T-helper 1 cell treated with Interleukin-12 subunit alpha and Interleukin-12 subunit beta and Interleukin-4 antibody, amounts not matched to agents 30 μg/mL and 1 μg/mL, for 36 hours (primary cell): ENCODE measurements at regions not wholly inside any gene's neighbourhood (a gene's known extent, or its start where the extent isn't known, plus 50 kb on each side); places are given as distances from the start of the nearest gene placed in this dataset.

Experiments used
- H3K27ac Mint-ChIP-seq: one replicate; pipeline ENCODE4 v1.8.0; 2021; ENCODE audit warnings: mild to moderate bottlenecking, mixed read lengths
- H3K27me3 Mint-ChIP-seq: one replicate; pipeline ENCODE4 v1.8.0; 2021; ENCODE audit warnings: low read depth, mixed read lengths
- H3K36me3 Mint-ChIP-seq: one replicate; pipeline ENCODE4 v1.8.0; 2021; ENCODE audit warnings: low read depth, mixed read lengths
- H3K4me1 Mint-ChIP-seq: one replicate; pipeline ENCODE4 v1.8.0; 2021; ENCODE audit warnings: low read depth, mixed read lengths
- H3K4me3 Mint-ChIP-seq: one replicate; pipeline ENCODE4 v1.8.0; 2021; ENCODE audit warnings: mild to moderate bottlenecking, moderate library complexity, mixed read lengths
- H3K9me3 Mint-ChIP-seq: one replicate; pipeline ENCODE4 v1.8.0; 2021; ENCODE audit warnings: mixed read lengths

DNA sequence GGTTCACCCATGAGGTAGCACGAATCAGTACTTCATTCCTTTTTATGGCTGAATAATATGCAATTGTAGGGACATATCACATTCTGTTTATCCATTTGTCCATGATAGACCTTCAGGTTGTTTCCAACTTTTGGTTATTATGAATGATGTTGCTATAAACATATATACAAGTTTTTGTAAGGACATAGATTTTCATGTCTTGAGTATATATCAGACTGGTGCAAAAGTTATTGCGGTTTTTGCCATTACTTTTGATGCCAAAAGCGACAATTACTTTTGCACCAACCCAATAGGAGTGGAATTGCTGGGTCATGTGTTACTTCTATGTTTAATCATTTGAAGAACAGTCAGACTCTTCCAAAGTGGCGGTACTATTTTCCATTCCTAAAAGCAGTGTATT lies 361.5 kb downstream of the RPS24 start:
- no peaks in the 10 kb centered on the region for H3K36me3 Mint-ChIP-seq
- no peak overlapping the region for H3K27ac Mint-ChIP-seq
- peaks cover 3% of the 10 kb centered on the region for H3K4me1 Mint-ChIP-seq

DNA sequence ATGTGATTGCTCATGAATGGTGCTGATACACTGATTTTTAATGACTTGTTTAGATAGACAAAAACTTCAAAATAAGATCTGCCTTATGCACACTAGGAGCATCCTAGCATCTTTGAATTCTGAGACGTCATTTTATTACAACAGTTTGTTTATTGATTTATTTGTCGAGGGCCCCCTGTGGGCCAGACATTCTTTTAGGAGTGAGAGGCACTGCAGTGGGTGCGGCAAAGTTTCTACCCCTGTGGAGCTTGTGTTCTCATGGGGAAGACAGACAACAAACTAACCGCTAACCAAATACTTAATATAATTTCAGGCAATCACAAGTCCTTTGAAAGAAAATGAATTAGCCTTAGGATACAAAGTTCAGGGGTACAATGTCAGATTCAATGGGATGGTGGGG lies 363.1 kb downstream of the RPS24 start:
- Mint-ChIP-seq H3K27ac (no peak overlapping the region), H3K4me1 (peaks cover 3% of the 10 kb centered on the region), H3K36me3 (no peaks in the 10 kb centered on the region), H3K27me3 (no peaks in the 10 kb centered on the region), H3K4me3 (no peak overlapping the region), H3K9me3 (no peaks in the 10 kb centered on the region)

More for the DNA sequence above, 361.5 kb downstream of the RPS24 start:
- Mint-ChIP-seq H3K4me3 (no peak overlapping the region), H3K9me3 (no peaks in the 10 kb centered on the region), H3K27me3 (no peaks in the 10 kb centered on the region)

DNA sequence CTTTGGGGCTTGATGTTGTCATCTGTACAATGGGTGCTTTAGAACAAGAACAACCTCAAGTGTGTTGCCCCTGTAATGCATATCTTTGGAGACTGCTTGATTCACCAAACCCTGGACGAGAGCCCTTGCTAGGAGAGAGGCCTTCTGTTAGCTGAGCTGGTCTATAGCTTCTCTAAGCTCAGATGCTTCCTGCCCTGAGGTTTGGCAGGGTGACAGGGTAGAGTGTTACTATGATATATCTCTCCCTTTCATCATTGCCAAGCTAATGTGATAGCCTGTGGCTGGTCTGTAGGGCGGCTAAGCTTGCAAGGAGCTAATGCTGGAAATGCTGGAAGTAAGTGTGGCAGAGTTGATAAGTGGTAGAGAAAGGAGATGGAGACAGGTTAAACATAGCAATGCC lies 364.1 kb downstream of the RPS24 start:
- H3K4me3 Mint-ChIP-seq = no peak overlapping the region
- H3K9me3 Mint-ChIP-seq = no peaks in the 10 kb centered on the region
- peaks cover 3% of the 10 kb centered on the region for H3K4me1 Mint-ChIP-seq
- no peaks in the 10 kb centered on the region for H3K27me3 Mint-ChIP-seq
- H3K36me3 Mint-ChIP-seq = no peaks in the 10 kb centered on the region
- no peak overlapping the region for H3K27ac Mint-ChIP-seq

DNA sequence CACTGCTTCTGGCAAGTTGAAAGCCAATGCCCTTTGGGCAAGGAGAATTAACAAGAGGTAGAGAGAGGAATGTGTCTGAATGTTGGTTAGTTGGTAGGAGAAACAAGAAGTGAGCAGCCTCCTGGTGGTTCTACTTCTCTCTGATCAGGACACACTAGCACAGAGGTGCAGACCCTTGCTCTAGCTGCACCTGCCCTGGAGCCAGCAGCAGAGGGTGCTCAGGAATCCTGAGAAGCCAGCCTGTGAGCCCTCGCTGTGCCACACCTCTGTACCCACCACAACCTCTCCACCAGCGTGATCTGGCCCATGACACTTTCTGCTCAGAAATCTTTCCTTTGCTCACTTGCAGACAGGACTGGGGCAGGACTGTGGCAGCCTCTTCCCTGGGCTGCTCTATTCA lies 364.7 kb downstream of the RPS24 start:
- Mint-ChIP-seq H3K9me3 (no peaks in the 10 kb centered on the region), H3K4me1 (peaks cover 3% of the 10 kb centered on the region), H3K36me3 (no peaks in the 10 kb centered on the region), H3K4me3 (no peak overlapping the region), H3K27me3 (no peaks in the 10 kb centered on the region), H3K27ac (no peak overlapping the region)

DNA sequence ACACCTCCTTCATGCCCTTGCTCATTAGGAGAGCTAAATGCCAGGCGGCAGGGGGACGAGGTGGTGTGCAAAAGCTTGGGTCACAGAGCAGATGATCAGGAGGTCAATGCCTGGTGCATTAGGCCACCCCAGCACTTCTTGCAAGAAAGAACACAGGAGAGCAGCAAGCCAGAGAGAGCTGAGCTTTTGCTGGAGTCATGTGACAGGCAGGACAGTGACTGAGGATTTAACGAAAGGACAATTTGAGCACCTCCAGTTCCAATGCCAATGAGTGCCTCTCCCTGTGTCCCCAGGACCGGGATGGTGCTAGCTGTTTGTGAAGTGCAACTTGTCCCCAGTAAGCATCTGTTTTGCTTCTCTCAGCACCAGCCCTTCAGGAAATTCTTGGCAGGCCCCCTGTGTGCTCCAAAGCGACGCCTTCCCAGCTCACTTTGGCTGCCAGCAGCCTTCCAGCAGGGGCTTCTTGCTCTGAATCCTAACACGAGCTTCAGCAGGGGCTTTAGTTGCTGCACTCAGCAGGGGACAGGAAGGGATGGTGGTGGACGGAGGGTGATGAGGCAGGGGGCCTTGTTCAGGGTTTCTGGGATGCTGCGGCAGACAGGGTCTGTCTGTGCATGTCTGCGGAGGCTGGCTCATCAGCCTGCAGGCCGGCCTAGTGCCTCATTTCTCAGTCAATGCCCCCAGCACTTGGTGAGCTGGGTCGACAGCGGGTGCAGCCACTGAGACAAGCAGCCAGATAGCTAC lies 368.1 kb downstream of the RPS24 start:
- no peaks in the 10 kb centered on the region for H3K9me3 Mint-ChIP-seq
- H3K27me3 Mint-ChIP-seq = peaks cover 6% of the 10 kb centered on the region
- H3K36me3 Mint-ChIP-seq = no peaks in the 10 kb centered on the region
- no peak overlapping the region for H3K4me3 Mint-ChIP-seq
- H3K4me1 Mint-ChIP-seq = no peaks in the 10 kb centered on the region
- no peak overlapping the region for H3K27ac Mint-ChIP-seq

DNA sequence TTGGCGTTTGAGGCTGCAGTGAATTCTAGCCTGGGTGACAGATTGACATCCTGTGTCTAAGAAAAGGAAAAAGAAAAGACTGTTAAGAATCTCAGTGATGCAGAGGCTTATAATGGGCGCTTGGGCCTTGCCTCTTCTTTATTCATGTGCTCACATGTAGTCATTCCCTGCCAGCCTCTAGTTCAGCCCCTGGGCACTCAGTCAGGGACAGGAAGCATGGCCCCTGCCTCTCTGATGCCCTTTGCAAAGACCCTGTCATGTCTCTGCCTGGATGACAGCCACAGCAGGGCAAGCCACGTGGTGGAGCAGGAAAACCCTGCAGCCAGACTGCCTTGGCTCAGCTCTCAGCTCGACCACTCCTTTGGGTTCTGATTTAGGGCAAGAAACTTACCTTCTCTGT lies 368.9 kb downstream of the RPS24 start:
- H3K36me3 Mint-ChIP-seq = no peaks in the 10 kb centered on the region
- H3K4me3 Mint-ChIP-seq = no peak overlapping the region
- no peaks in the 10 kb centered on the region for H3K4me1 Mint-ChIP-seq
- no peak overlapping the region for H3K27ac Mint-ChIP-seq
- peaks cover 9% of the 10 kb centered on the region for H3K27me3 Mint-ChIP-seq
- no peaks in the 10 kb centered on the region for H3K9me3 Mint-ChIP-seq

DNA sequence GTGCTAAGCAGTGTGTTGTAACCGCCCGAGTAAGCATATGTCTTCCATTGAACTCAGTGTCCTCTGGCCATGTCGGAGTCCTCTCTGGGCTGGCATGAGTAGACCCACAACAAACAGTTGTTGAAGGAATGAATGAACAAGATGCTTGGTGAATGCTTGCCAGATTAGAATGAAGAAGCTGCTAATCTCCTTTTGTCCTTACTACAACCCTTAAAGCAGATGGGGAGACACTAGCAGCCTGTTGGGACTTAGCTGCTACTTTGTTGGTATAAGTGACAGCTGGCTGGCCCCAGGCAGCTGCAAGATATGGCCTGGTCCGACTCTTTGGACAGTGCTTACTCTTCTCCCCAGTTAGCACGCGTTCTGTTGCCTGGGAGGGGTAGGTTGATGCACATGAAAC lies 370.1 kb downstream of the RPS24 start:
- no peak overlapping the region for H3K4me3 Mint-ChIP-seq
- H3K27me3 Mint-ChIP-seq = peaks cover 9% of the 10 kb centered on the region
- no peaks in the 10 kb centered on the region for H3K4me1 Mint-ChIP-seq
- H3K27ac Mint-ChIP-seq = no peak overlapping the region
- H3K36me3 Mint-ChIP-seq = no peaks in the 10 kb centered on the region
- H3K9me3 Mint-ChIP-seq = no peaks in the 10 kb centered on the region

DNA sequence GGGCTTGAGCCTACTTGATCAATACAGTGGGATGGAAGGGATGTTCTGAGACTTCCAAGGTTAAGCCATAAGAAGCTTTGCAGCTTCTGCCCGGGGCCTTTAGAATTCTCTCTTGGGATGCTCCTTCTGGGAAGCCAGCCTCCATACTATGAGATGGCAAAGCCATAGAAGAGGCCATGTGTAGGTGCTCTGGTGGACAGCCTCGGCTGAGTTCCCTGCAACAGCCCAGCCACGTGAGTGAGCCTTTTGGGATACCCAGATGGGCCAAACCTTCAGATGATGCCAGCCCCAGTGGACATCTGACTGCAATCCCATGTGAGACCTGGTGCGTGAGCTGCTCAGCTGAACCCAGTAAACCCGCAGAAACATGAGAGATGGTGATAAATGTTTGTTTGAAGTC lies 370.6 kb downstream of the RPS24 start:
- Mint-ChIP-seq H3K27me3 (peaks cover 9% of the 10 kb centered on the region), H3K4me3 (no peak overlapping the region), H3K27ac (no peak overlapping the region), H3K36me3 (no peaks in the 10 kb centered on the region), H3K4me1 (no peaks in the 10 kb centered on the region), H3K9me3 (no peaks in the 10 kb centered on the region)

DNA sequence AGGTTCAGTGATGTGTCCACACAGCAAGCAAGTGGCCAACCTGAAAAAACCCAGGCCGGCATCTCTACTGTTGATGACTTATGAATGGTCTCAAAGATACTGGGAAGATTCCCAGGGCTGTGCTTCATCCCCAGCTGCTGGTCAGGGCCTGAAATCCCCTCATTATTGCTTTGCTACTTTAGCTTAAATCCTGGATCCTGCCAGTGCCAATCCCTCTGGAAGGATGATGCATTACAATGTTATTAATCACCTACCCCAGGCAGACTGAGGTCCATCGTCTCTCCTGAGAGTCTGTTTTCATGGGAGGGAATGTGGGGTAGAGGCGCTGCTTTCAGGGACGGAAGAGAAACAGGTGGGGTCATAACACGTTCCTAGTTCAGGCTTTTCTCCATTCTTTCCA lies 371.6 kb downstream of the RPS24 start:
- Mint-ChIP-seq H3K27me3 (peaks cover 9% of the 10 kb centered on the region), H3K4me3 (no peak overlapping the region), H3K4me1 (no peaks in the 10 kb centered on the region), H3K9me3 (no peaks in the 10 kb centered on the region), H3K27ac (no peak overlapping the region), H3K36me3 (no peaks in the 10 kb centered on the region)

DNA sequence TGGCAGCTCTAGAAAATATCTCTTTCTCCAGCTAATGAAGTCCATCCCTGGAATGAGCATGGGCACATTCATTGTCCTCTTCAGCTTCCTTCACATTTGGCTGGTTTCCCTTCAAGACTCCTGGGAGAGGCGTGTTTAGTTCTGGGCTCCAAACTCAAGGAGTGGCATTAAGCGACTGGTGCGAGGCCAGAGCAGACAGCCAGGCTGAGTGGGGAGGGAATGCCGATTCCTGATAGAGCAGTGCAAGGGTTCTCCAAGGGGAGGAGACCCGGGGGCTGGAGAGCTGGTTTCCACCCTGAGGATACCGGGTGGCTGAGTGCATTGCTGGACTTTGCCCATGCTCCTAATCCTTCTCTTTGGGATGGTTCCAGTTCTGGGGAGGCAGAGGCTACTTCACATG lies 372.1 kb downstream of the RPS24 start:
- no peaks in the 10 kb centered on the region for H3K9me3 Mint-ChIP-seq
- peaks cover 9% of the 10 kb centered on the region for H3K27me3 Mint-ChIP-seq
- H3K4me3 Mint-ChIP-seq = no peak overlapping the region
- H3K27ac Mint-ChIP-seq = no peak overlapping the region
- no peaks in the 10 kb centered on the region for H3K4me1 Mint-ChIP-seq
- H3K36me3 Mint-ChIP-seq = no peaks in the 10 kb centered on the region

DNA sequence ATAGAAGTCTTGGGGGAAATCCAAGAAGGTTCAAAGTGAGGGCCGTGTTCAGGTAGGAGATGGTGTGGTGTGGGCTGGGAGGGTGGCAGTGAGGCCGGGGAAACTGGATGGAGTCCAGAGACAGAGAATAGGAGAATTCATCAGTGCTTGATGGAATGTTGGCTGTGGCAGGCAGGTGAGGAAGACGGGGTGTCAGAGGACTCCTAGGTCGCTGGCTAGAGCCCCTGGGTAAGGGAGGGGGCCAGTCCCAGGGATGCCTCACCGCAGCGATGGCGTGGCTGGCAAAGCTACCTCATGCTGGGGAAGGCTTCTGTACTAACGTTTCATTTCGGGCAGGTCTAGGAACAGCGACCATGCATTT lies 373.0 kb downstream of the RPS24 start:
- H3K36me3 Mint-ChIP-seq = no peaks in the 10 kb centered on the region
- peak overlapping the region; percentile 52 for H3K4me3 Mint-ChIP-seq
- H3K9me3 Mint-ChIP-seq = no peaks in the 10 kb centered on the region
- H3K4me1 Mint-ChIP-seq = no peaks in the 10 kb centered on the region
- H3K27me3 Mint-ChIP-seq = peaks cover 9% of the 10 kb centered on the region
- H3K27ac Mint-ChIP-seq = no peak overlapping the region

DNA sequence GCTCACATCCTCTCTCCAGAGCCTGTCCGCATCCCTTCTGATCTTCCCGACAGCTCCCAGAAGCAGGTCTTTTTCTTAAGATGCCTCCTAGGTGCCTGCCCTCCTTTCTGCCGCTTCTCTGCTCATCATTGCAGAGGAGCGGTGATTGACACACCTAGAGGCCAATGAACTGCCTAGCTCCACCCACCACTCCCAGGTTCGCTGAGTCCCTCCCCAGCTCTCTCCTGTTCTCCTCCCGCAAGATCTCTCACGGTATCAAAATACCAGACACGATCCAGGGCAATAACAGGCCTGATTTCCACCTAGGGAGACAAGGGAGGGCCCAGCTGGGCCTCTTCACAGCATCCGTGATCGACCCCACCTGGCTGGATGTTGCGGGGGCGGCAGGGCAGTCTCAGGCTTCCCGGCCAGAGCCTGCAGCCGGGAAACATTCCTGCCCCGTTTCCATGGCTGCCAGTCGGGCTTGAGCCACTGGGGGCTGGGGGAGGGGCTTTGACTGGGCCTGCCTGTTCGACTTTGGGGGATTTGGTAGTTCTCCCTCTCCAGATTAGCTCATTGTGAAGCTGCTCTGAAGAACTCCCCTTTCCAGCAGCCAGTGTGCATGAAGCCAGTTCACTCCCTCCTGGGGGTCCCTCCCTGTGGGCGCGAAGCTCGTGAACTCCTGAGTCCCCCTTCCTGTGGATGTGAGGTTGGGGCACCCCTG lies 373.5 kb downstream of the RPS24 start:
- peak overlapping the region; percentile 52 for H3K4me3 Mint-ChIP-seq
- H3K27me3 Mint-ChIP-seq = peaks cover 9% of the 10 kb centered on the region
- H3K27ac Mint-ChIP-seq = no peak overlapping the region
- no peaks in the 10 kb centered on the region for H3K4me1 Mint-ChIP-seq
- H3K9me3 Mint-ChIP-seq = no peaks in the 10 kb centered on the region
- H3K36me3 Mint-ChIP-seq = no peaks in the 10 kb centered on the region

DNA sequence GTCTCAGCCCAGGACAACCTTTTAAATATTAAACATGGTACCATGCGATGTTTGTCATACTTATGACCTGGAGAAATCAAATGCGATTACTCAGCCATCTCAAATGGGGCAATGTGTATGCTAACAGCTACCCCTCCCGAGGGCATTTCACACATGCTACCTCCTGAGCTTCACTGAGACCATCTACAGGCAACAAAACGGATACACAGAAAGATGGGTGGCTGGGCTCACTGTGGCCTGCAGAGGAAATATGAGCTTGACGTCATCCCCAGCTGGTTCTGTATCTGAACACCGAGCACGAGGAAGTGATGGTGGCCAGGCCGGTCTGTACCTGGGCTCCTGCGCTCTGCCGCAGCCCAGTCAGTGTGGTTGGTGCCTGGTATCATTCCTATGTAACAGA lies 374.3 kb downstream of the RPS24 start:
- peaks cover 9% of the 10 kb centered on the region for H3K27me3 Mint-ChIP-seq
- no peaks in the 10 kb centered on the region for H3K36me3 Mint-ChIP-seq
- H3K9me3 Mint-ChIP-seq = no peaks in the 10 kb centered on the region
- no peak overlapping the region for H3K4me3 Mint-ChIP-seq
- no peak overlapping the region for H3K27ac Mint-ChIP-seq
- no peaks in the 10 kb centered on the region for H3K4me1 Mint-ChIP-seq

DNA sequence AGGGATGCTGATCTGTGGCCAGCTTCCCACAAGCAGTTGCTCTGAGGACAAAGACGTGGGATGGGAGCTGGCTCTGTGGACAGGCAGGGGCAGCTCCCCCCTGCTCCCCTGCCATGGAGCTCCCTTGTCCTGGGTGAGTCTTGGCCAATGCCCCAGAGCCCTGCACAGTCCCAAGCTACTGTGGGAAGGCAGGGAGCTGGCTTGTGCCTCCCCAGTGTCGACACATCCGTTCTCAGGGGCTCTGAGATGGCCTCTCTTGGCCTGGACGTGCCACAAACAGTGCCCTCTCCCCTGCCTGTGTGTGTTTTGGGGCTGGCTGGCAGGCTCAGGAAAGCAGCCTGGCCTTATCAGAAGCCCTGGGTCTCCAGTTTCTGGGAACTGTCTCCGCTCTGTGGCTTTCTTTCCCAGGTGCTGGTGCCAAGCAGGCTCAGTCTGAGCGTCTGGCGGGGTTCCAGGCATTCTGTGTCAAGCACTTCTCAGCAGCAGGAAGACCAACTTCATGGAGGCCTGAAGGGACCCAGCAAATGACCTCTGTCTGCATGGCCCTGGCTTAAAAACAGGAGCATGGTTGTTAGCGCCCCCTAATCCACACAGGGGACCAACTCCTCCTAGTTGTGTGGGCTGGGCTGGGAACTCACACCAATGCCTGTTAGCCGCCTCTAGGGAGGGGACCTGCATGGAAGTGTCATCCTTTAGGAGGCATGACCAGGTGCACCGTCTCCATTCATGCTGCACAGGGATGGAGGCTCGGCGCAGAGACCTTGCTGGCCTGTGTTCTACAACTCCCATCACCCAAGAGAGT lies 375.2 kb downstream of the RPS24 start:
- Mint-ChIP-seq H3K27me3 (peaks cover 9% of the 10 kb centered on the region), H3K4me3 (no peak overlapping the region), H3K36me3 (no peaks in the 10 kb centered on the region), H3K4me1 (no peaks in the 10 kb centered on the region), H3K9me3 (no peaks in the 10 kb centered on the region), H3K27ac (no peak overlapping the region)
